ENCODE measurements at regions not wholly inside any gene's neighbourhood (a gene's known extent, or its start where the extent isn't known, plus 50 kb on each side); places are given as distances from the start of the nearest gene placed in this dataset.

GRCh38 chr11:95353706-95354105, 122.7 kb upstream of the SESN3 start:
- TF ChIP-seq CTCF (IDR thresholded peaks at IDR 0.05): no peak
- no peak for TF ChIP-seq EZH2 (IDR thresholded peaks at IDR 0.05)
- no peak for TF ChIP-seq EZH2phosphoT487 (IDR thresholded peaks at IDR 0.05)
